Activated naive CD4-positive, alpha-beta T cell treated with Interleukin-2 at 50 U/mL for 16 hours (primary cell): ENCODE measurements at regions not wholly inside any gene's neighbourhood (a gene's known extent, or its start where the extent isn't known, plus 50 kb on each side); places are given as distances from the start of the nearest gene placed in this dataset.

Experiments
- DNase-seq: peaks from one replicate; pipeline ENCODE4 v3.0.0-alpha.2; 2020

- DNase-seq = no peak
Measured at GRCh38 chr5:68958428-68958827, 135.4 kb upstream of the SLC30A5 start.

- no peak for DNase-seq
Measured at GRCh38 chr5:68960456-68960855, 133.4 kb upstream of the SLC30A5 start.

- no peak for DNase-seq
Measured at GRCh38 chr5:68960961-68961360, 132.9 kb upstream of the SLC30A5 start.

GRCh38 chr5:68961762-68962161 lies 132.1 kb upstream of the SLC30A5 start:
- no peak for DNase-seq

- no peak for DNase-seq
Measured at GRCh38 chr5:68962757-68963484, 130.9 kb upstream of the SLC30A5 start.

GRCh38 chr5:68964679-68965078 lies 129.1 kb upstream of the SLC30A5 start:
- no peak for DNase-seq

- DNase-seq = no peak
Measured at GRCh38 chr5:68965926-68966325, 127.9 kb upstream of the SLC30A5 start.

- no peak for DNase-seq
Measured at GRCh38 chr5:68966596-68966995, 127.2 kb upstream of the SLC30A5 start.

- DNase-seq = no peak
Measured at GRCh38 chr5:68968429-68968828, 125.4 kb upstream of the SLC30A5 start.

GRCh38 chr5:68970617-68971016 lies 123.2 kb upstream of the SLC30A5 start:
- DNase-seq = no peak

- no peak for DNase-seq
Measured at GRCh38 chr5:68973696-68974095, 120.1 kb upstream of the SLC30A5 start.

- DNase-seq = no peak
Measured at GRCh38 chr5:68983043-68983442, 110.8 kb upstream of the SLC30A5 start.

- no peak for DNase-seq
Measured at GRCh38 chr5:68983959-68984358, 109.9 kb upstream of the SLC30A5 start.

GRCh38 chr5:68991279-68992084 lies 102.3 kb upstream of the SLC30A5 start:
- no peak for DNase-seq

- DNase-seq = no peak
Measured at GRCh38 chr5:68994645-68995044, 99.2 kb upstream of the SLC30A5 start.

- no peak for DNase-seq
Measured at GRCh38 chr5:68995845-68996545, 97.8 kb upstream of the SLC30A5 start.

- DNase-seq = no peak
Measured at GRCh38 chr5:68999181-68999580, 94.6 kb upstream of the SLC30A5 start.

GRCh38 chr5:69000216-69000919 lies 93.4 kb upstream of the SLC30A5 start:
- DNase-seq = no peak

GRCh38 chr5:69000949-69001348 lies 92.9 kb upstream of the SLC30A5 start:
- no peak for DNase-seq

GRCh38 chr5:69001627-69002026 lies 92.2 kb upstream of the SLC30A5 start:
- no peak for DNase-seq

GRCh38 chr5:69004127-69004526 lies 89.7 kb upstream of the SLC30A5 start:
- DNase-seq = no peak

- no peak for DNase-seq
Measured at GRCh38 chr5:69004676-69005075, 89.1 kb upstream of the SLC30A5 start.

- DNase-seq = no peak
Measured at GRCh38 chr5:69006030-69006429, 87.8 kb upstream of the SLC30A5 start.
